HG03045 (cell line): ENCODE measurements at regions not wholly inside any gene's neighbourhood (a gene's known extent, or its start where the extent isn't known, plus 50 kb on each side); places are given as distances from the start of the nearest gene placed in this dataset.

Experiments
- ATAC-seq: cut with Tn5 transposase; IDR thresholded peaks from one replicate; pipeline ENCODE4 v1.9.1; 2021; ENCODE audit warnings: mild to moderate bottlenecking, moderate library complexity; ENCODE audit not compliant: unreplicated experiment

- no peak for ATAC-seq
These were observed 458.1 kb upstream of the PCDH20 start for GRCh38 chr13:61873717-61874116.

GRCh38 chr13:61857198-61857597 lies 441.5 kb upstream of the PCDH20 start:
- ATAC-seq = no peak

GRCh38 chr13:61852116-61852619 lies 436.5 kb upstream of the PCDH20 start:
- no peak for ATAC-seq

GRCh38 chr13:61850794-61851193 lies 435.1 kb upstream of the PCDH20 start:
- ATAC-seq = no peak

- no peak for ATAC-seq
These were observed 422.9 kb upstream of the PCDH20 start for GRCh38 chr13:61838568-61838967.

- ATAC-seq = no peak
These were observed 417.6 kb upstream of the PCDH20 start for GRCh38 chr13:61833228-61833627.

- no peak for ATAC-seq
These were observed 415.4 kb upstream of the PCDH20 start for GRCh38 chr13:61831026-61831425.

GRCh38 chr13:61830475-61830874 lies 414.8 kb upstream of the PCDH20 start:
- ATAC-seq = no peak

GRCh38 chr13:61824168-61824567 lies 408.5 kb upstream of the PCDH20 start:
- no peak for ATAC-seq

GRCh38 chr13:61812286-61812685 lies 396.6 kb upstream of the PCDH20 start:
- no peak for ATAC-seq

GRCh38 chr13:61810065-61810464 lies 394.4 kb upstream of the PCDH20 start:
- ATAC-seq = no peak

- no peak for ATAC-seq
These were observed 381.7 kb upstream of the PCDH20 start for GRCh38 chr13:61797397-61797796.

GRCh38 chr13:61795580-61795979 lies 379.9 kb upstream of the PCDH20 start:
- ATAC-seq = no peak

GRCh38 chr13:61779456-61779855 lies 363.8 kb upstream of the PCDH20 start:
- no peak for ATAC-seq

- no peak for ATAC-seq
These were observed 362.9 kb upstream of the PCDH20 start for GRCh38 chr13:61778531-61778930.

- no peak for ATAC-seq
These were observed 362.2 kb upstream of the PCDH20 start for GRCh38 chr13:61777899-61778298.

GRCh38 chr13:61777271-61777670 lies 361.6 kb upstream of the PCDH20 start:
- no peak for ATAC-seq

- ATAC-seq = no peak
These were observed 359.3 kb upstream of the PCDH20 start for GRCh38 chr13:61774903-61775302.

GRCh38 chr13:61770681-61771080 lies 355.0 kb upstream of the PCDH20 start:
- no peak for ATAC-seq

GRCh38 chr13:61768175-61768574 lies 352.5 kb upstream of the PCDH20 start:
- no peak for ATAC-seq

GRCh38 chr13:61766667-61767058 lies 351.0 kb upstream of the PCDH20 start:
- ATAC-seq = no peak

- ATAC-seq = no peak
These were observed 350.5 kb upstream of the PCDH20 start for GRCh38 chr13:61765940-61766666.

- ATAC-seq = no peak
These were observed 349.6 kb upstream of the PCDH20 start for GRCh38 chr13:61765181-61765742.
